H1 (cell line): ENCODE measurements at regions not wholly inside any gene's neighbourhood (a gene's known extent, or its start where the extent isn't known, plus 50 kb on each side); places are given as distances from the start of the nearest gene placed in this dataset.
A peak's percentile ranks its signal among the peaks of the same experiment; 100 is the strongest.

Experiments used
- CTCF ChIA-PET: fragments of 300-600 bp; sonication (Branson Sonifier 250); formaldehyde crosslinking; loops from one replicate; lab custom pipeline; 2021; ENCODE audit not compliant: partially characterized antibody; lab: Charles Lee
- POLR2A ChIA-PET: fragments of 300-600 bp; sonication (Branson Sonifier 250); formaldehyde crosslinking; loops from one replicate; lab custom pipeline; 2021; ENCODE audit warnings: inconsistent platforms; ENCODE audit not compliant: partially characterized antibody; lab: Charles Lee
- DNase-seq, 2 experiments: peaks; one replicate each; pipeline versions ENCODE4 v3.0.0 to v3.0.0-alpha.2; 2010 to 2022; ENCODE audit warnings: low spot score in 2 of 2, low read depth in 1 of 2, mixed read lengths in 1 of 2
- FAIRE-seq: peaks from 2 replicates; lab custom pipeline; 2011; peaks lifted over from hg19 to GRCh38; lab: Jason Lieb, UNC
- H2AFZ ChIP-seq: 2 replicates; pipeline ENCODE4 v1.8.1; 2012; ENCODE audit warnings: low read length, inconsistent platforms
- H2AK5ac ChIP-seq: 2 replicates; pipeline ENCODE4 v1.6.1; 2013; ENCODE audit warnings: low read depth, low read length
- H2BK120ac ChIP-seq: replicated peaks from 2 replicates; pipeline ENCODE3; 2013; ENCODE audit warnings: low read depth, low read length, inconsistent platforms
- H2BK12ac ChIP-seq: 2 replicates; pipeline ENCODE4 v1.6.1; 2013; ENCODE audit warnings: low read depth, low read length
- H2BK15ac ChIP-seq: 2 replicates; pipeline ENCODE4 v1.6.1; 2013; ENCODE audit warnings: low read length
- H2BK20ac ChIP-seq: 2 replicates; pipeline ENCODE4 v1.6.1; 2013; ENCODE audit warnings: low read length
- H2BK5ac ChIP-seq: 2 replicates; pipeline ENCODE4 v1.6.1; 2013; ENCODE audit warnings: low read depth, low read length
- H3K14ac ChIP-seq: 2 replicates; pipeline ENCODE4 v1.6.1; 2013; ENCODE audit warnings: inconsistent platforms; ENCODE audit not compliant: insufficient read length
- H3K18ac ChIP-seq: 2 replicates; pipeline ENCODE4 v1.6.1; 2013; ENCODE audit warnings: low read length; ENCODE audit errors: extremely low read depth
- H3K23ac ChIP-seq: 2 replicates; pipeline ENCODE4 v1.6.1; 2013; ENCODE audit warnings: inconsistent platforms; ENCODE audit not compliant: insufficient read length
- H3K23me2 ChIP-seq: 2 replicates; pipeline ENCODE4 v1.6.1; 2013; ENCODE audit warnings: low read depth, low read length
- H3K27ac ChIP-seq: 2 replicates; pipeline ENCODE4 v1.6.1; 2011; ENCODE audit warnings: low read depth, low read length, inconsistent platforms
- H3K27me3 ChIP-seq, 4 experiments: replicated peaks in 1 of 4; 1 replicate in 1 of 4; 2 replicates in 3 of 4; pipeline versions ENCODE4 v1.6.1 to v1.8.1; 2011 to 2013; ENCODE audit warnings: low read length in 3 of 4, mild to moderate bottlenecking in 3 of 4, inconsistent platforms in 2 of 4, mixed read lengths in 2 of 4, moderate library complexity in 1 of 4; ENCODE audit not compliant: control insufficient read depth in 3 of 4, insufficient read depth in 3 of 4; ENCODE audit errors: extremely low read depth in 1 of 4
- H3K36me3 ChIP-seq, 4 experiments: 2 replicates each; pipeline versions ENCODE4 v1.6.1 to v1.8.1; 2011 to 2013; ENCODE audit warnings: mild to moderate bottlenecking in 4 of 4, low read length in 3 of 4, moderate library complexity in 2 of 4, control low read depth in 1 of 4, inconsistent platforms in 1 of 4; ENCODE audit not compliant: insufficient read depth in 4 of 4, control insufficient read depth in 2 of 4
- H3K4ac ChIP-seq: replicated peaks from 2 replicates; pipeline ENCODE3; 2013; ENCODE audit warnings: low read length, low read depth, mixed read lengths, inconsistent platforms; ENCODE audit not compliant: insufficient read length
- H3K4me1 ChIP-seq, 4 experiments: replicated peaks in 1 of 4; 1 replicate in 1 of 4; 2 replicates in 3 of 4; pipeline versions ENCODE4 v1.6.1 to v1.8.1; 2011 to 2013; ENCODE audit warnings: low read length in 3 of 4, inconsistent platforms in 2 of 4, mixed read lengths in 1 of 4; ENCODE audit not compliant: insufficient read depth in 4 of 4, control insufficient read depth in 3 of 4
- H3K4me2 ChIP-seq, 2 experiments: 2 replicates each; pipeline versions ENCODE4 v1.6.1 to v1.8.1; 2011 to 2013; ENCODE audit warnings: low read depth in 2 of 2, low read length in 2 of 2, control low read depth in 1 of 2, inconsistent platforms in 1 of 2, mild to moderate bottlenecking in 1 of 2; ENCODE audit not compliant: insufficient read depth in 1 of 2
- H3K4me3 ChIP-seq, 4 experiments: fragments of 200-600, 300-600 bp in 1 of 4; sonication (generic), shearing (Covaris generic), sonication (Bioruptor Twin) in 1 of 4; 2 replicates each; pipeline versions ENCODE4 v1.5.1 to v1.8.1; 2011 to 2016; ENCODE audit warnings: low read length in 4 of 4, low read depth in 3 of 4, control low read depth in 2 of 4, inconsistent platforms in 2 of 4, mild to moderate bottlenecking in 2 of 4, mixed read lengths in 1 of 4, moderate library complexity in 1 of 4; ENCODE audit not compliant: insufficient read depth in 2 of 4; ENCODE audit errors: extremely low read depth in 1 of 4
- H3K56ac ChIP-seq: replicated peaks from 2 replicates; pipeline ENCODE3; 2013; ENCODE audit warnings: low read depth, mild to moderate bottlenecking, mixed read lengths, low read length, inconsistent platforms; ENCODE audit not compliant: insufficient read length
- H3K79me1 ChIP-seq: 2 replicates; pipeline ENCODE4 v1.6.1; 2013; ENCODE audit warnings: low read depth, low read length, control low read depth
- H3K79me2 ChIP-seq, 2 experiments: 2 replicates each; pipeline versions ENCODE4 v1.6.1 to v1.8.1; 2012 to 2013; ENCODE audit warnings: low read length in 2 of 2, mild to moderate bottlenecking in 2 of 2, inconsistent platforms in 1 of 2; ENCODE audit not compliant: insufficient read depth in 2 of 2, control insufficient read depth in 1 of 2
- H3K9ac ChIP-seq, 4 experiments: replicated peaks in 1 of 4; 1 replicate in 1 of 4; 2 replicates in 3 of 4; pipeline versions ENCODE4 v1.6.1 to v1.8.1; 2011 to 2013; ENCODE audit warnings: low read depth in 3 of 4, low read length in 3 of 4, control low read depth in 2 of 4, mild to moderate bottlenecking in 2 of 4, moderate library complexity in 2 of 4, inconsistent platforms in 1 of 4; ENCODE audit errors: extremely low read depth in 1 of 4
- H3K9me3 ChIP-seq, 2 experiments: 2 replicates each; pipeline versions ENCODE4 v1.6.1 to v1.8.1; 2012 to 2013; ENCODE audit warnings: mild to moderate bottlenecking in 2 of 2, moderate library complexity in 2 of 2, control low read depth in 1 of 2, inconsistent platforms in 1 of 2, low read depth in 1 of 2, low read length in 1 of 2, mixed read lengths in 1 of 2; ENCODE audit not compliant: insufficient read depth in 2 of 2
- H4K20me1 ChIP-seq, 2 experiments: replicated peaks in 1 of 2; 2 replicates each; pipeline versions ENCODE3 to v1.8.1; 2011 to 2013; ENCODE audit warnings: inconsistent platforms in 2 of 2, low read length in 2 of 2, mild to moderate bottlenecking in 1 of 2; ENCODE audit not compliant: insufficient read depth in 2 of 2, control insufficient read depth in 1 of 2
- H4K5ac ChIP-seq: 2 replicates; pipeline ENCODE4 v1.6.1; 2013; ENCODE audit warnings: low read length, low read depth, mixed read lengths, inconsistent platforms; ENCODE audit not compliant: insufficient read length
- H4K8ac ChIP-seq: 2 replicates; pipeline ENCODE4 v1.8.0; 2013; ENCODE audit warnings: mild to moderate bottlenecking, moderate library complexity, low read length, inconsistent platforms; ENCODE audit not compliant: insufficient read depth; ENCODE audit errors: extremely low read depth
- H4K91ac ChIP-seq: replicated peaks from 2 replicates; pipeline ENCODE3; 2013; ENCODE audit warnings: low read length, mixed read lengths, inconsistent platforms; ENCODE audit not compliant: insufficient read length
- BACH1 ChIP-seq: IDR thresholded peaks from 2 replicates; pipeline ENCODE4 v1.6.1; 2012; ENCODE audit warnings: low read length, improper control_type of control experiment
- CTBP2 ChIP-seq: IDR thresholded peaks from 2 replicates; pipeline ENCODE4 v1.7.0; 2011; ENCODE audit warnings: borderline replicate concordance, mild to moderate bottlenecking, moderate library complexity, mixed read lengths, low read length; ENCODE audit not compliant: insufficient read depth, insufficient read length
- JUND ChIP-seq: IDR thresholded peaks from 2 replicates; pipeline ENCODE4 v1.6.1; 2011; ENCODE audit warnings: mild to moderate bottlenecking, improper control_type of control experiment, low read length
- PHF8 ChIP-seq: fragments of 200-600 bp; sonication (generic); conservative IDR thresholded peaks from 2 replicates; pipeline ENCODE4 v1.7.1; 2012; ENCODE audit warnings: low read depth, mild to moderate bottlenecking, inconsistent platforms, low read length, moderate library complexity
- RAD21 ChIP-seq, 2 experiments: IDR thresholded peaks in 1 of 2; conservative IDR thresholded peaks in 1 of 2; 2 replicates each; pipeline ENCODE4 v1.6.1; 2011; ENCODE audit warnings: low read depth in 2 of 2, low read length in 2 of 2, improper control_type of control experiment in 1 of 2, inconsistent platforms in 1 of 2, mild to moderate bottlenecking in 1 of 2, moderate library complexity in 1 of 2
- RBBP5 ChIP-seq: IDR thresholded peaks from 2 replicates; pipeline ENCODE4 v1.7.1; 2012; ENCODE audit warnings: low read depth, mild to moderate bottlenecking, inconsistent platforms, low read length, moderate library complexity, borderline replicate concordance
- YY1 ChIP-seq: IDR thresholded peaks from 2 replicates; pipeline ENCODE4 v1.6.1; 2011; ENCODE audit warnings: low read depth, mild to moderate bottlenecking, low read length
- whole genome bisulfite sequencing, 2 experiments: shearing (Covaris generic) in 1 of 2; methylation state at CpG; one replicate each; pipeline versions ENCODE4 v1.1.6 to v1.1.7; 2013 to 2015; ENCODE audit warnings: low lambda C conversion rate in 2 of 2, mixed read lengths in 2 of 2, inconsistent platforms in 1 of 2, low coverage in 1 of 2, missing lambda C conversion rate in 1 of 2; ENCODE audit not compliant: insufficient replicate concordance in 2 of 2, insufficient coverage in 1 of 2, insufficient read length in 1 of 2; ENCODE audit errors: extremely low coverage in 1 of 2, missing lambda C conversion rate in 1 of 2; 5-methylcytosine and 5-hydroxymethylcytosine counted together
- TF ChIP-seq, protein P1 (sequence below), 3 experiments: IDR thresholded peaks; 1 replicate in 2 of 3; 2 replicates in 1 of 3; pipeline versions ENCODE4 v1.5.1 to v1.6.1; 2011; ENCODE audit warnings: low read length in 3 of 3, mild to moderate bottlenecking in 3 of 3, inconsistent platforms in 2 of 3, low read depth in 1 of 3, moderate library complexity in 1 of 3; ENCODE audit not compliant: insufficient read depth in 1 of 3; ENCODE audit errors: control extremely low read depth in 1 of 3

DNA sequence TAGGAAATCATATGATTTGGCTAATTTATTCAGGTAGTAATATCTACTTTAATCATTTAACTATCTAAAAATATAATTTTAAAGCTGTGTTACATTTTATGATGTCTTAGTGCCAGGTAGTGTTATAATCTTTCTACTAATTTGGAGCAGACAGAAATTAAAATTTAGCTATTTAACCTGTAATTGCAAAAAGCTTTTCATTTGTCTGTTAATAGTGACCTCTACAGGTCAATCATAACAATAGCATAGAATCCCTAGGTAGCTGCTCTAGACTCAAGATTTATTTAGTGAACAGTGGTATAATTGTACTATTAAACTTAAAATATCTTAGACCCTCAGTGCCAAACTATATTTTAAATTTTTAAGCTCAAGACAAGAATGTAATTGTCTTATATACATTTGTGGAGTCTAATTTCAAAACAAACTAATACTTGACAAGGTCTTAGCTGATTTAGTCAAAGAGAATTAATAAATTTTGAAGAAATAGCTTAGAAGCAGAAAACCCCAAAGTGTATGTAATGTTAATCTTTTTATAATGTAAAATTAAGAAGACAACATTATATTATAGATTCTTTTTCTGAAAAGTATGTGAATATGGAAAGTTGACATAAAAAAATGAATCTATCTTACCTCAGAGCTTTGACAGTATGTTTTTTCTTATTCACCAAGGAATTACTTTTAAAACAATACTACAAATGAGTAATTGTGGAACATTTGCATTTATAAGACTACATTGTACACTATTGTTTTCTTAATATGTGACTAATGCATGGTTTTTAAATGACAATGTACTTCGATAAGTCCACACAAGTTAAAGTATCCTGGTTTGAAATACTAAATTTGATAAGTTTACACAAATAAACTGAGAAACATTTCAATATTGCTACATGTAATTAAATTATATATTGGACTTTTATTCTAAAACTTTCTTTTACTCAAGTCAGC, 64.1 kb upstream of the RNPC3 start:
- CTCF ChIA-PET = interaction anchor here (0.6 to 1.4 kb wide), 26 partner anchors 9 to 1808 kb away, joined by 3 to 12 read pairs (median 4); partner anchors contain the start of gene COL11A1
- Histone ChIP-seq H3K27me3 (no peaks in the 10 kb centered on the region), H4K8ac (no peak overlapping the region), H3K4me1 (peaks cover 1 to 7% (median 4%) of the 10 kb centered on the region in 4 experiments; a peak in 5 of 7 replicates), H3K56ac (no peak overlapping the region), H3K9ac (no peak overlapping the region), H3K36me3 (no peaks in the 10 kb centered on the region), H3K14ac (no peak overlapping the region), H2BK15ac (no peak overlapping the region), H2BK12ac (no peak overlapping the region), H2AK5ac (no peak overlapping the region), H2BK5ac (no peak overlapping the region), H3K23me2 (no peaks in the 10 kb centered on the region; the same call in 1 of the 2 replicates), H2BK120ac (no peak overlapping the region), H3K27ac (no peak overlapping the region), H3K9me3 (no peaks in the 10 kb centered on the region), H2BK20ac (no peak overlapping the region), H3K18ac (no peak overlapping the region), H4K91ac (no peak overlapping the region), H3K79me2 (no peaks in the 10 kb centered on the region), H3K79me1 (no peaks in the 10 kb centered on the region), H4K20me1 (no peaks in the 10 kb centered on the region), H2AFZ (no peak overlapping the region), H4K5ac (no peak overlapping the region), H3K23ac (no peak overlapping the region), H3K4me2 (no peak overlapping the region), H3K4me3 (no peak overlapping the region), H3K4ac (no peak overlapping the region)
- POLR2A ChIA-PET = no interaction called here
- 96% methylated on average over 1 of the region's 1 CpG; no CpG with 5 or more reads in 1 of the 2 experiments for WGBS, 2 experiments
- FAIRE-seq (no peak), DNase-seq (no peak)
- no peak for TF ChIP-seq JUND
- TF ChIP-seq RAD21 (IDR thresholded peaks at IDR 0.05 in 1 of 2, conservative IDR thresholded peaks at IDR 0.05 in 1 of 2; ENCODE audit: low read depth in 2 of 2, low read length in 2 of 2) = peak in 1 of 2 experiments; percentile 68; a peak in 3 of 4 replicates
- TF ChIP-seq, protein P1, sequence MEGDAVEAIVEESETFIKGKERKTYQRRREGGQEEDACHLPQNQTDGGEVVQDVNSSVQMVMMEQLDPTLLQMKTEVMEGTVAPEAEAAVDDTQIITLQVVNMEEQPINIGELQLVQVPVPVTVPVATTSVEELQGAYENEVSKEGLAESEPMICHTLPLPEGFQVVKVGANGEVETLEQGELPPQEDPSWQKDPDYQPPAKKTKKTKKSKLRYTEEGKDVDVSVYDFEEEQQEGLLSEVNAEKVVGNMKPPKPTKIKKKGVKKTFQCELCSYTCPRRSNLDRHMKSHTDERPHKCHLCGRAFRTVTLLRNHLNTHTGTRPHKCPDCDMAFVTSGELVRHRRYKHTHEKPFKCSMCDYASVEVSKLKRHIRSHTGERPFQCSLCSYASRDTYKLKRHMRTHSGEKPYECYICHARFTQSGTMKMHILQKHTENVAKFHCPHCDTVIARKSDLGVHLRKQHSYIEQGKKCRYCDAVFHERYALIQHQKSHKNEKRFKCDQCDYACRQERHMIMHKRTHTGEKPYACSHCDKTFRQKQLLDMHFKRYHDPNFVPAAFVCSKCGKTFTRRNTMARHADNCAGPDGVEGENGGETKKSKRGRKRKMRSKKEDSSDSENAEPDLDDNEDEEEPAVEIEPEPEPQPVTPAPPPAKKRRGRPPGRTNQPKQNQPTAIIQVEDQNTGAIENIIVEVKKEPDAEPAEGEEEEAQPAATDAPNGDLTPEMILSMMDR (IDR thresholded peaks at IDR 0.05; ENCODE audit: control extremely low read depth in 1 of 3, insufficient read depth in 1 of 3, low read depth in 1 of 3, low read length in 3 of 3) = peak in 2 of 3 experiments; percentile 14 to 36; a peak in 2 of 4 replicates
- no peak for TF ChIP-seq BACH1
- TF ChIP-seq PHF8 = no peak
- TF ChIP-seq RBBP5 = no peak
- TF ChIP-seq CTBP2 = no peak
- TF ChIP-seq YY1 = no peak
